AG09319 (cell line): ENCODE measurements at regions not wholly inside any gene's neighbourhood (a gene's known extent, or its start where the extent isn't known, plus 50 kb on each side); places are given as distances from the start of the nearest gene placed in this dataset.

Experiments
- DNase-seq: peaks from one replicate; pipeline ENCODE4 v3.0.0-alpha.2; 2010; ENCODE audit warnings: low read depth; ENCODE audit errors: extremely low read depth
- CTCF ChIP-seq: IDR thresholded peaks from 2 replicates; pipeline ENCODE4 v1.5.1; 2011; ENCODE audit warnings: low read depth, mild to moderate bottlenecking, inconsistent platforms, low read length, moderate library complexity

- DNase-seq: no peak
- no peak for TF ChIP-seq CTCF
These were observed 479.7 kb downstream of the MMUT start for GRCh38 chr6:48983377-48983776.

- TF ChIP-seq CTCF: no peak
- no peak for DNase-seq
These were observed 483.2 kb downstream of the MMUT start for GRCh38 chr6:48979806-48980205.

- DNase-seq: no peak
- no peak for TF ChIP-seq CTCF
These were observed 484.0 kb downstream of the MMUT start for GRCh38 chr6:48979085-48979484.

- DNase-seq: no peak
- TF ChIP-seq CTCF: no peak
These were observed 485.0 kb downstream of the MMUT start for GRCh38 chr6:48978016-48978415.

- no peak for DNase-seq
- TF ChIP-seq CTCF: no peak
These were observed 485.5 kb downstream of the MMUT start for GRCh38 chr6:48977573-48977972.

GRCh38 chr6:48973491-48973890, 489.6 kb downstream of the MMUT start:
- TF ChIP-seq CTCF: no peak
- DNase-seq: no peak

GRCh38 chr6:48961781-48962415, 501.2 kb downstream of the MMUT start:
- no peak for TF ChIP-seq CTCF
- no peak for DNase-seq
